ENCODE measurements at regions not wholly inside any gene's neighbourhood (a gene's known extent, or its start where the extent isn't known, plus 50 kb on each side); places are given as distances from the start of the nearest gene placed in this dataset.

GRCh38 chr20:6715401-6715941 lies 52.0 kb upstream of the BMP2 start:
- Histone ChIP-seq H3K36me3 (ENCODE audit: control insufficient read depth, insufficient read depth, low read length) (no peaks in the 10 kb centered on the region), H3K4me1 (ENCODE audit: control insufficient read depth, insufficient read depth, low read length) (no peaks in the 10 kb centered on the region), H3K4me3 (ENCODE audit: low read length) (no peak overlapping the region), H3K27ac (ENCODE audit: low read length) (no peak overlapping the region), H3K9me3 (ENCODE audit: control insufficient read depth, insufficient read depth, low read length) (no peaks in the 10 kb centered on the region), H3K27me3 (ENCODE audit: control insufficient read depth, insufficient read depth, low read length) (no peaks in the 10 kb centered on the region)
- DNase-seq (ENCODE audit: low read depth, low spot score) = no peak
- no CpG with 5 or more reads among the region's 7 CpGs for WGBS (ENCODE audit: insufficient coverage, insufficient read length)

- DNase-seq (ENCODE audit: low read depth, low spot score) = no peak
- no peaks in the 10 kb centered on the region for H3K4me1 ChIP-seq (ENCODE audit: control insufficient read depth, insufficient read depth, low read length)
- H3K27ac ChIP-seq (ENCODE audit: low read length) = no peak overlapping the region
- no peaks in the 10 kb centered on the region for H3K27me3 ChIP-seq (ENCODE audit: control insufficient read depth, insufficient read depth, low read length)
- no peaks in the 10 kb centered on the region for H3K9me3 ChIP-seq (ENCODE audit: control insufficient read depth, insufficient read depth, low read length)
- WGBS (ENCODE audit: insufficient coverage, insufficient read length) = no CpG with 5 or more reads among the region's 5 CpGs
- H3K36me3 ChIP-seq (ENCODE audit: control insufficient read depth, insufficient read depth, low read length) = no peaks in the 10 kb centered on the region
- H3K4me3 ChIP-seq (ENCODE audit: low read length) = no peak overlapping the region
Observed at GRCh38 chr20:6714279-6714711, 53.2 kb upstream of the BMP2 start.

GRCh38 chr20:6711951-6712649 lies 55.4 kb upstream of the BMP2 start:
- Histone ChIP-seq H3K9me3 (ENCODE audit: control insufficient read depth, insufficient read depth, low read length) (no peaks in the 10 kb centered on the region), H3K4me3 (ENCODE audit: low read length) (no peak overlapping the region), H3K4me1 (ENCODE audit: control insufficient read depth, insufficient read depth, low read length) (no peaks in the 10 kb centered on the region), H3K36me3 (ENCODE audit: control insufficient read depth, insufficient read depth, low read length) (no peaks in the 10 kb centered on the region), H3K27ac (ENCODE audit: low read length) (no peak overlapping the region), H3K27me3 (ENCODE audit: control insufficient read depth, insufficient read depth, low read length) (no peaks in the 10 kb centered on the region)
- no CpG with 5 or more reads among the region's 12 CpGs for WGBS (ENCODE audit: insufficient coverage, insufficient read length)
- DNase-seq (ENCODE audit: low read depth, low spot score) = no peak

- WGBS (ENCODE audit: insufficient coverage, insufficient read length) = no CpG with 5 or more reads among the region's 4 CpGs
- Histone ChIP-seq H3K27me3 (ENCODE audit: control insufficient read depth, insufficient read depth, low read length) (no peaks in the 10 kb centered on the region), H3K4me1 (ENCODE audit: control insufficient read depth, insufficient read depth, low read length) (no peaks in the 10 kb centered on the region), H3K9me3 (ENCODE audit: control insufficient read depth, insufficient read depth, low read length) (no peaks in the 10 kb centered on the region), H3K4me3 (ENCODE audit: low read length) (no peak overlapping the region), H3K27ac (ENCODE audit: low read length) (no peak overlapping the region), H3K36me3 (ENCODE audit: control insufficient read depth, insufficient read depth, low read length) (no peaks in the 10 kb centered on the region)
- DNase-seq (ENCODE audit: low read depth, low spot score) = no peak
Observed at GRCh38 chr20:6709910-6710595, 57.4 kb upstream of the BMP2 start.

- no CpG with 5 or more reads among the region's 1 CpG for WGBS (ENCODE audit: insufficient coverage, insufficient read length)
- no peaks in the 10 kb centered on the region for H3K27me3 ChIP-seq (ENCODE audit: control insufficient read depth, insufficient read depth, low read length)
- no peaks in the 10 kb centered on the region for H3K4me1 ChIP-seq (ENCODE audit: control insufficient read depth, insufficient read depth, low read length)
- no peaks in the 10 kb centered on the region for H3K9me3 ChIP-seq (ENCODE audit: control insufficient read depth, insufficient read depth, low read length)
- DNase-seq (ENCODE audit: low read depth, low spot score) = no peak
- H3K4me3 ChIP-seq (ENCODE audit: low read length) = no peak overlapping the region
- H3K36me3 ChIP-seq (ENCODE audit: control insufficient read depth, insufficient read depth, low read length) = no peaks in the 10 kb centered on the region
- no peak overlapping the region for H3K27ac ChIP-seq (ENCODE audit: low read length)
Observed at GRCh38 chr20:6708010-6708409, 59.5 kb upstream of the BMP2 start.

GRCh38 chr20:6707321-6707831 lies 60.1 kb upstream of the BMP2 start:
- DNase-seq (ENCODE audit: low read depth, low spot score) = no peak
- H3K27me3 ChIP-seq (ENCODE audit: control insufficient read depth, insufficient read depth, low read length) = no peaks in the 10 kb centered on the region
- H3K36me3 ChIP-seq (ENCODE audit: control insufficient read depth, insufficient read depth, low read length) = no peaks in the 10 kb centered on the region
- no peak overlapping the region for H3K4me3 ChIP-seq (ENCODE audit: low read length)
- no peak overlapping the region for H3K27ac ChIP-seq (ENCODE audit: low read length)
- WGBS (ENCODE audit: insufficient coverage, insufficient read length) = no CpG with 5 or more reads among the region's 7 CpGs
- no peaks in the 10 kb centered on the region for H3K4me1 ChIP-seq (ENCODE audit: control insufficient read depth, insufficient read depth, low read length)
- no peaks in the 10 kb centered on the region for H3K9me3 ChIP-seq (ENCODE audit: control insufficient read depth, insufficient read depth, low read length)

- Histone ChIP-seq H3K27ac (ENCODE audit: low read length) (no peak overlapping the region), H3K9me3 (ENCODE audit: control insufficient read depth, insufficient read depth, low read length) (no peaks in the 10 kb centered on the region), H3K4me1 (ENCODE audit: control insufficient read depth, insufficient read depth, low read length) (no peaks in the 10 kb centered on the region), H3K36me3 (ENCODE audit: control insufficient read depth, insufficient read depth, low read length) (no peaks in the 10 kb centered on the region), H3K27me3 (ENCODE audit: control insufficient read depth, insufficient read depth, low read length) (no peaks in the 10 kb centered on the region), H3K4me3 (ENCODE audit: low read length) (no peak overlapping the region)
- no peak for DNase-seq (ENCODE audit: low read depth, low spot score)
- WGBS (ENCODE audit: insufficient coverage, insufficient read length) = no CpG with 5 or more reads among the region's 7 CpGs
Observed at GRCh38 chr20:6705926-6706548, 61.4 kb upstream of the BMP2 start.

- no peak for DNase-seq (ENCODE audit: low read depth, low spot score)
- no CpG with 5 or more reads among the region's 6 CpGs for WGBS (ENCODE audit: insufficient coverage, insufficient read length)
- H3K4me1 ChIP-seq (ENCODE audit: control insufficient read depth, insufficient read depth, low read length) = no peaks in the 10 kb centered on the region
- H3K9me3 ChIP-seq (ENCODE audit: control insufficient read depth, insufficient read depth, low read length) = no peaks in the 10 kb centered on the region
- no peak overlapping the region for H3K4me3 ChIP-seq (ENCODE audit: low read length)
- H3K27ac ChIP-seq (ENCODE audit: low read length) = no peak overlapping the region
- H3K27me3 ChIP-seq (ENCODE audit: control insufficient read depth, insufficient read depth, low read length) = no peaks in the 10 kb centered on the region
- no peaks in the 10 kb centered on the region for H3K36me3 ChIP-seq (ENCODE audit: control insufficient read depth, insufficient read depth, low read length)
Observed at GRCh38 chr20:6705106-6705766, 62.2 kb upstream of the BMP2 start.

GRCh38 chr20:6704132-6704861 lies 63.2 kb upstream of the BMP2 start:
- Histone ChIP-seq H3K4me3 (ENCODE audit: low read length) (no peak overlapping the region), H3K36me3 (ENCODE audit: control insufficient read depth, insufficient read depth, low read length) (no peaks in the 10 kb centered on the region), H3K27ac (ENCODE audit: low read length) (no peak overlapping the region), H3K9me3 (ENCODE audit: control insufficient read depth, insufficient read depth, low read length) (no peaks in the 10 kb centered on the region), H3K27me3 (ENCODE audit: control insufficient read depth, insufficient read depth, low read length) (no peaks in the 10 kb centered on the region), H3K4me1 (ENCODE audit: control insufficient read depth, insufficient read depth, low read length) (no peaks in the 10 kb centered on the region)
- no CpG with 5 or more reads among the region's 6 CpGs for WGBS (ENCODE audit: insufficient coverage, insufficient read length)
- DNase-seq (ENCODE audit: low read depth, low spot score) = no peak

GRCh38 chr20:6703656-6704055 lies 63.8 kb upstream of the BMP2 start:
- Histone ChIP-seq H3K36me3 (ENCODE audit: control insufficient read depth, insufficient read depth, low read length) (no peaks in the 10 kb centered on the region), H3K27ac (ENCODE audit: low read length) (no peak overlapping the region), H3K4me3 (ENCODE audit: low read length) (no peak overlapping the region), H3K4me1 (ENCODE audit: control insufficient read depth, insufficient read depth, low read length) (0 out of 2 replicates have a peak, but pooled peaks cover 1% of the 10 kb centered on the region), H3K9me3 (ENCODE audit: control insufficient read depth, insufficient read depth, low read length) (no peaks in the 10 kb centered on the region), H3K27me3 (ENCODE audit: control insufficient read depth, insufficient read depth, low read length) (no peaks in the 10 kb centered on the region)
- no peak for DNase-seq (ENCODE audit: low read depth, low spot score)
